NB4 (cell line): ENCODE measurements at regions not wholly inside any gene's neighbourhood (a gene's known extent, or its start where the extent isn't known, plus 50 kb on each side); places are given as distances from the start of the nearest gene placed in this dataset.

ENCODE experiments used
- MYC ChIP-seq: IDR thresholded peaks from 2 replicates; pipeline ENCODE4 v1.6.1; 2011; ENCODE audit warnings: low read depth, low read length
- POLR2A ChIP-seq: IDR thresholded peaks from 2 replicates; pipeline ENCODE4 v1.6.1; 2011; ENCODE audit warnings: mild to moderate bottlenecking; ENCODE audit not compliant: insufficient read length; ENCODE audit errors: extremely low read depth
- TF ChIP-seq, protein P1 (sequence below): IDR thresholded peaks from one replicate; pipeline ENCODE4 v1.5.1; 2012; ENCODE audit warnings: low read depth, low read length

DNA sequence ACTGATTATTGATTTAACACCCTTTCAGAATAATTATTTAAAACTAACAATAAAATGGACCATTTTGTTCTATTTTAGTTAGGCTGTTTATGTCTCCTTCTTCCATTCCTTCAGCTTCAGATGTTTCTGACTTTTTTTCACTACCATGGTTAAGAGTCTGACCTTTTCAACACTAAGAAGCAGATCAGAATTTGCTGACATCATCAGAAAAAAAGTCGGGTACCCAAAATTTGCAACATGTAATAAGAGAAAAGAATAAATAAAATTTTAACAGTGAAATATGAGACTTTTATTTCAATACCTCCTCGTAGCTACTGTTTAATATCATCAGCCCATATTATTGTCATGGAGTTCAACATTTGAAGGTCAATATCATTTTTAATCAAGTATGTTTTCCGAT, 1158.3 kb downstream of the RPIA start:
- TF ChIP-seq, protein P1, sequence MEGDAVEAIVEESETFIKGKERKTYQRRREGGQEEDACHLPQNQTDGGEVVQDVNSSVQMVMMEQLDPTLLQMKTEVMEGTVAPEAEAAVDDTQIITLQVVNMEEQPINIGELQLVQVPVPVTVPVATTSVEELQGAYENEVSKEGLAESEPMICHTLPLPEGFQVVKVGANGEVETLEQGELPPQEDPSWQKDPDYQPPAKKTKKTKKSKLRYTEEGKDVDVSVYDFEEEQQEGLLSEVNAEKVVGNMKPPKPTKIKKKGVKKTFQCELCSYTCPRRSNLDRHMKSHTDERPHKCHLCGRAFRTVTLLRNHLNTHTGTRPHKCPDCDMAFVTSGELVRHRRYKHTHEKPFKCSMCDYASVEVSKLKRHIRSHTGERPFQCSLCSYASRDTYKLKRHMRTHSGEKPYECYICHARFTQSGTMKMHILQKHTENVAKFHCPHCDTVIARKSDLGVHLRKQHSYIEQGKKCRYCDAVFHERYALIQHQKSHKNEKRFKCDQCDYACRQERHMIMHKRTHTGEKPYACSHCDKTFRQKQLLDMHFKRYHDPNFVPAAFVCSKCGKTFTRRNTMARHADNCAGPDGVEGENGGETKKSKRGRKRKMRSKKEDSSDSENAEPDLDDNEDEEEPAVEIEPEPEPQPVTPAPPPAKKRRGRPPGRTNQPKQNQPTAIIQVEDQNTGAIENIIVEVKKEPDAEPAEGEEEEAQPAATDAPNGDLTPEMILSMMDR = no peak
- TF ChIP-seq POLR2A (no peak), MYC (no peak)
